ENCODE measurements at regions not wholly inside any gene's neighbourhood (a gene's known extent, or its start where the extent isn't known, plus 50 kb on each side); places are given as distances from the start of the nearest gene placed in this dataset.

DNA sequence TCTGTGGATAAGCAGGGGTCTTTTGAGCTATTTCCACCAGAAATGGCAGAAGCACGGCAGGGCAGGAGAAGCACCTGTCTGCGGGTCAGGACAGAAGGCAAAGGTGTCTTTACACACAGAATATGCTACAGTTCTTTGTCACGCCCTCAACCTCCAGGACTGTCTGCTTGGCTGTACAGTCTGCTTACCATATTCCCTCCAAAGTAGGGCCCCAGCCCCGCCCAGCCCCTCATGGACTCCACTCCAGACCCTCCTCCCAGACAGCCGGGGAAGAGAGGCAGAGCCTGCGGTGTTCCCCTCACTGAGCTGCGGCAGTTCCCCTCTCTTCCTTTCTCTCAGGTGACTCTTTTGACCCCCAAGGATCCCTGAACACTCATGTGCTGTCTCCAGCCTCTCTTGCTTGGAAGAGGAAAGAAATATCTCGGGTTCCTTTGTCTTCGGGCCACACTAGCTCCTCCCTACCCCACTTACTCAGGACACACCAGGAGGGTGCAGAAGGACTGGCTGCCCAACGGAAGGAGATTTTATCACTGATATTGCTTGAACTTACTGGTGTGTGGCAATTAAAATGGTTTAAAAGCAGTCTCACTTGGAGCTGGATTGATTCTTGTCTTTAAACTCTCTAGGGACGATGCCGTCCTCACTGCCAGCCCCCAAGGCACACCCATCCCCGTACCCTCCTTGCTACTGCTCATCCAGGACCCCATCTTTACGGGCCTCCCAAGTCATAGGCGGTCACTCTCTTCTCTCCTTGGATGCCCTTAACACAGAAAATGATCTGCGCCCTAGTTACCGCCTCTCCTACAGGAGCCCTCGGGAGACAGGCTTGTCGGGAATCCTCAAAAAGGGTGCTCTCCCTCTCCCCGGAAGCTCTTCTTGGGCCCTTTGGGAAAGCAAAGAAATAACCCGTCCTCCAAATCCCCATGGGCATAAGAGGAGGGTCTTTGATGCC, 169.7 kb downstream of the TOMM20 start:
- Histone ChIP-seq H3K4me1 (ENCODE audit: insufficient read depth, low read length) (peaks cover 100% of the 10 kb centered on the region), H3K36me3 (replicated peaks in 1 of 2; ENCODE audit: control insufficient read depth in 1 of 2, insufficient read depth in 2 of 2, low read length in 2 of 2) (no peaks in the 10 kb centered on the region), H3K79me2 (ENCODE audit: insufficient read depth, low read length) (peaks cover 10% of the 10 kb centered on the region), H3K9ac (ENCODE audit: insufficient read depth, low read depth, low read length) (peak overlapping the region; percentile 92), H3K4me2 (ENCODE audit: low read depth, low read length) (0 out of 2 replicates have a peak overlapping the region, but pooled peaks have one; percentile 74), H2AFZ (ENCODE audit: low read length) (no peak overlapping the region), H3K27me3 (ENCODE audit: control insufficient read depth in 1 of 2, insufficient read depth in 2 of 2, low read length in 2 of 2) (no peaks in the 10 kb centered on the region), H3K27ac (ENCODE audit: extremely low read length, insufficient read depth, low read length) (peak overlapping the region; percentile 100), H4K20me1 (ENCODE audit: insufficient read depth, low read length) (no peaks in the 10 kb centered on the region), H3K9me3 (ENCODE audit: low read length) (no peaks in the 10 kb centered on the region), H3K4me3 (replicated peaks in 1 of 3; ENCODE audit: insufficient read depth in 1 of 3, low read depth in 2 of 3, low read length in 3 of 3) (no peak overlapping the region)
- CTCF ChIA-PET (ENCODE audit: low intra/inter-chr PET ratio, low total read pairs): no interaction called here
- ATAC-seq (no peak), DNase-seq (ENCODE audit: low spot score) (no peak), FAIRE-seq (no peak)
- in situ Hi-C loops (cut with HindIII; ENCODE audit: extremely low pct_ligation_motif_present, low pct_unique_long_range_greater_than_20kb): loop anchor here (5.0 to 10.0 kb wide), 3 partner anchors 82 to 347 kb away; partner anchors contain the start of gene IRF2BP2
- POLR2A ChIA-PET: interaction anchor here (1.1 to 13.1 kb wide), 26 partner anchors 14 to 415 kb away, joined by 3 to 657 read pairs (median 14); partner anchors contain the start of gene IRF2BP2
- WGBS (ENCODE audit: low lambda C conversion rate): 90% methylated on average over 21 of the region's 21 CpGs
- BruUV-seq (replicated peaks): no TSS peak
- intact Hi-C loops (cut with micrococcal nuclease; ENCODE audit: unreplicated experiment): loop anchor here (5.0 kb wide), 1 partner anchor 37 kb away; no protein-coding TSS in a partner anchor
- TF ChIP-seq, protein P1, sequence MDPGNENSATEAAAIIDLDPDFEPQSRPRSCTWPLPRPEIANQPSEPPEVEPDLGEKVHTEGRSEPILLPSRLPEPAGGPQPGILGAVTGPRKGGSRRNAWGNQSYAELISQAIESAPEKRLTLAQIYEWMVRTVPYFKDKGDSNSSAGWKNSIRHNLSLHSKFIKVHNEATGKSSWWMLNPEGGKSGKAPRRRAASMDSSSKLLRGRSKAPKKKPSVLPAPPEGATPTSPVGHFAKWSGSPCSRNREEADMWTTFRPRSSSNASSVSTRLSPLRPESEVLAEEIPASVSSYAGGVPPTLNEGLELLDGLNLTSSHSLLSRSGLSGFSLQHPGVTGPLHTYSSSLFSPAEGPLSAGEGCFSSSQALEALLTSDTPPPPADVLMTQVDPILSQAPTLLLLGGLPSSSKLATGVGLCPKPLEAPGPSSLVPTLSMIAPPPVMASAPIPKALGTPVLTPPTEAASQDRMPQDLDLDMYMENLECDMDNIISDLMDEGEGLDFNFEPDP (CRISPR knock-in tag; conservative IDR thresholded peaks at IDR 0.05): peak; percentile 91; the same call in 1 of the 2 replicates
- TF ChIP-seq PHF8 (CRISPR knock-in tag; IDR thresholded peaks at IDR 0.05) (no peak), EED (CRISPR knock-in tag; IDR thresholded peaks at IDR 0.05) (0 out of 2 replicates have a peak, but pooled peaks have one; percentile 26), ZNF256 (CRISPR knock-in tag; conservative IDR thresholded peaks at IDR 0.05) (no peak), POLR2G (IDR thresholded peaks at IDR 0.05; ENCODE audit: low read depth, low read length) (peak; percentile 4; the same call in 1 of the 2 replicates), CBX1 (IDR thresholded peaks at IDR 0.05; ENCODE audit: low read depth) (peak; percentile 18), CREB1 (IDR thresholded peaks at IDR 0.05) (no peak), CREB1 (CRISPR knock-in tag; IDR thresholded peaks at IDR 0.05) (0 out of 2 replicates have a peak, but pooled peaks have one; percentile 12), ZMYM2 (CRISPR knock-in tag; IDR thresholded peaks at IDR 0.05) (peak; percentile 30; the same call in 1 of the 2 replicates), ZBTB38 (CRISPR knock-in tag; IDR thresholded peaks at IDR 0.05) (peak; percentile 88; the same call in 1 of the 2 replicates), ZNF703 (CRISPR knock-in tag; IDR thresholded peaks at IDR 0.05; ENCODE audit: borderline replicate concordance) (no peak)
- TF ChIP-seq, protein P2, sequence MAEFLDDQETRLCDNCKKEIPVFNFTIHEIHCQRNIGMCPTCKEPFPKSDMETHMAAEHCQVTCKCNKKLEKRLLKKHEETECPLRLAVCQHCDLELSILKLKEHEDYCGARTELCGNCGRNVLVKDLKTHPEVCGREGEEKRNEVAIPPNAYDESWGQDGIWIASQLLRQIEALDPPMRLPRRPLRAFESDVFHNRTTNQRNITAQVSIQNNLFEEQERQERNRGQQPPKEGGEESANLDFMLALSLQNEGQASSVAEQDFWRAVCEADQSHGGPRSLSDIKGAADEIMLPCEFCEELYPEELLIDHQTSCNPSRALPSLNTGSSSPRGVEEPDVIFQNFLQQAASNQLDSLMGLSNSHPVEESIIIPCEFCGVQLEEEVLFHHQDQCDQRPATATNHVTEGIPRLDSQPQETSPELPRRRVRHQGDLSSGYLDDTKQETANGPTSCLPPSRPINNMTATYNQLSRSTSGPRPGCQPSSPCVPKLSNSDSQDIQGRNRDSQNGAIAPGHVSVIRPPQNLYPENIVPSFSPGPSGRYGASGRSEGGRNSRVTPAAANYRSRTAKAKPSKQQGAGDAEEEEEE (CRISPR knock-in tag; IDR thresholded peaks at IDR 0.05; ENCODE audit: borderline replicate concordance): 0 out of 2 replicates have a peak, but pooled peaks have one; percentile 21
